BLaER1 treated with 17β-estradiol and CSF1 and Interleukin-3, amounts not matched to agents 10 nM and 100 nM (cell line): ENCODE measurements at regions not wholly inside any gene's neighbourhood (a gene's known extent, or its start where the extent isn't known, plus 50 kb on each side); places are given as distances from the start of the nearest gene placed in this dataset.

Experiments used
- H3K27ac ChIP-seq, 11 experiments: shearing (Covaris generic); formaldehyde crosslinking; 2 replicates each; pipeline ENCODE4 v1.8.1; 2022
- H3K27me3 ChIP-seq, 11 experiments: shearing (Covaris generic); formaldehyde crosslinking; 2 replicates each; pipeline ENCODE4 v1.8.1; 2022
- H3K36me3 ChIP-seq, 11 experiments: shearing (Covaris generic); formaldehyde crosslinking; 2 replicates each; pipeline ENCODE4 v1.8.1; 2022
- H3K4me1 ChIP-seq, 10 experiments: shearing (Covaris generic); formaldehyde crosslinking; 2 replicates each; pipeline ENCODE4 v1.8.1; 2022
- H3K4me2 ChIP-seq, 11 experiments: shearing (Covaris generic); formaldehyde crosslinking; 2 replicates each; pipeline ENCODE4 v1.8.1; 2022
- H3K4me3 ChIP-seq, 10 experiments: shearing (Covaris generic); formaldehyde crosslinking; 2 replicates each; pipeline ENCODE4 v1.8.1; 2022
- H3K9ac ChIP-seq, 11 experiments: shearing (Covaris generic); formaldehyde crosslinking; 2 replicates each; pipeline ENCODE4 v1.8.1; 2022
- H3K9me3 ChIP-seq, 11 experiments: shearing (Covaris generic); formaldehyde crosslinking; replicated peaks in 1 of 11; 2 replicates each; pipeline ENCODE4 v1.8.1; 2022
- H4K20me1 ChIP-seq, 11 experiments: shearing (Covaris generic); formaldehyde crosslinking; 2 replicates each; pipeline ENCODE4 v1.8.1; 2022
- Cebpa-rat ChIP-seq, 11 experiments: shearing (Covaris generic); IDR thresholded peaks; 2 replicates each; pipeline ENCODE4 v1.8.1; 2022

- Histone ChIP-seq H3K4me3 (no peak overlapping the region), H3K4me1 (peaks cover 0 to 7% (median 0%) of the 10 kb centered on the region in 10 experiments; a peak in 1 of 20 replicates), H3K27ac (no peak overlapping the region), H3K27me3 (no peaks in the 10 kb centered on the region), H3K9ac (no peak overlapping the region), H4K20me1 (no peaks in the 10 kb centered on the region), H3K4me2 (no peak overlapping the region), H3K9me3 (peaks cover 0 to 16% (median 0%) of the 10 kb centered on the region in 11 experiments; a peak in 2 of 22 replicates), H3K36me3 (no peaks in the 10 kb centered on the region)
- TF ChIP-seq Cebpa-rat (IDR thresholded peaks at IDR 0.05): no peak
Measured at GRCh38 chr6:14751645-14752175, 494.2 kb upstream of the JARID2 start.

- H3K9ac ChIP-seq: no peak overlapping the region
- H3K27me3 ChIP-seq: no peaks in the 10 kb centered on the region
- H3K27ac ChIP-seq: no peak overlapping the region
- H3K9me3 ChIP-seq: peaks cover 0 to 9% (median 0%) of the 10 kb centered on the region in 11 experiments; a peak in 1 of 22 replicates
- no peaks in the 10 kb centered on the region for H3K36me3 ChIP-seq
- no peak overlapping the region for H3K4me3 ChIP-seq
- H3K4me1 ChIP-seq: peaks cover 0 to 34% (median 0%) of the 10 kb centered on the region in 10 experiments; a peak in 6 of 20 replicates
- H4K20me1 ChIP-seq: no peaks in the 10 kb centered on the region
- no peak overlapping the region for H3K4me2 ChIP-seq
- TF ChIP-seq Cebpa-rat (IDR thresholded peaks at IDR 0.05): no peak
Measured at GRCh38 chr6:14754751-14755513, 490.9 kb upstream of the JARID2 start.

- Histone ChIP-seq H3K27me3 (no peaks in the 10 kb centered on the region), H3K4me3 (no peak overlapping the region), H3K36me3 (no peaks in the 10 kb centered on the region), H3K9ac (no peak overlapping the region), H3K4me1 (peaks cover 0 to 34% (median 0%) of the 10 kb centered on the region in 10 experiments; a peak in 6 of 20 replicates), H4K20me1 (no peaks in the 10 kb centered on the region), H3K27ac (no peak overlapping the region; a peak in 1 of 22 replicates), H3K4me2 (peak overlapping the region in 2 of 11 experiments; percentile 9 to 13; a peak in 2 of 22 replicates), H3K9me3 (peaks cover 0 to 6% (median 0%) of the 10 kb centered on the region in 11 experiments; a peak in 1 of 22 replicates)
- TF ChIP-seq Cebpa-rat (IDR thresholded peaks at IDR 0.05): no peak
Measured at GRCh38 chr6:14756340-14756739, 489.5 kb upstream of the JARID2 start.

- no peak overlapping the region for H3K4me3 ChIP-seq
- peaks cover 0 to 34% (median 0%) of the 10 kb centered on the region in 10 experiments; a peak in 6 of 20 replicates for H3K4me1 ChIP-seq
- H3K27me3 ChIP-seq: no peaks in the 10 kb centered on the region
- H4K20me1 ChIP-seq: no peaks in the 10 kb centered on the region
- H3K9me3 ChIP-seq: peaks cover 0 to 6% (median 0%) of the 10 kb centered on the region in 11 experiments; a peak in 1 of 22 replicates
- H3K9ac ChIP-seq: no peak overlapping the region
- H3K4me2 ChIP-seq: peak overlapping the region in 3 of 11 experiments; percentile 43 to 71 (median 61); a peak in 5 of 22 replicates
- no peak overlapping the region for H3K27ac ChIP-seq
- TF ChIP-seq Cebpa-rat (IDR thresholded peaks at IDR 0.05): no peak
- H3K36me3 ChIP-seq: no peaks in the 10 kb centered on the region
Measured at GRCh38 chr6:14757014-14757413, 488.9 kb upstream of the JARID2 start.

GRCh38 chr6:14757418-14757817 lies 488.5 kb upstream of the JARID2 start:
- TF ChIP-seq Cebpa-rat (IDR thresholded peaks at IDR 0.05): no peak
- Histone ChIP-seq H3K36me3 (no peaks in the 10 kb centered on the region), H3K4me3 (no peak overlapping the region), H3K27me3 (no peaks in the 10 kb centered on the region), H3K9me3 (peaks cover 0 to 6% (median 0%) of the 10 kb centered on the region in 11 experiments; a peak in 1 of 22 replicates), H3K4me2 (peak overlapping the region in 3 of 11 experiments; percentile 43 to 71 (median 61); a peak in 5 of 22 replicates), H3K4me1 (peaks cover 0 to 34% (median 0%) of the 10 kb centered on the region in 10 experiments; a peak in 6 of 20 replicates), H4K20me1 (no peaks in the 10 kb centered on the region), H3K27ac (no peak overlapping the region), H3K9ac (no peak overlapping the region)

- peaks cover 0 to 6% (median 0%) of the 10 kb centered on the region in 11 experiments; a peak in 1 of 22 replicates for H3K9me3 ChIP-seq
- no peak for TF ChIP-seq Cebpa-rat (IDR thresholded peaks at IDR 0.05)
- H4K20me1 ChIP-seq: no peaks in the 10 kb centered on the region
- peaks cover 0 to 34% (median 0%) of the 10 kb centered on the region in 10 experiments; a peak in 6 of 20 replicates for H3K4me1 ChIP-seq
- no peaks in the 10 kb centered on the region for H3K27me3 ChIP-seq
- H3K27ac ChIP-seq: no peak overlapping the region
- no peak overlapping the region for H3K4me3 ChIP-seq
- peak overlapping the region in 2 of 11 experiments; percentile 61 to 71; a peak in 4 of 22 replicates for H3K4me2 ChIP-seq
- H3K9ac ChIP-seq: no peak overlapping the region
- no peaks in the 10 kb centered on the region for H3K36me3 ChIP-seq
Measured at GRCh38 chr6:14758421-14759081, 487.3 kb upstream of the JARID2 start.

- H3K4me1 ChIP-seq: peaks cover 0 to 36% (median under 1%) of the 10 kb centered on the region in 10 experiments; a peak in 7 of 20 replicates
- no peaks in the 10 kb centered on the region for H3K36me3 ChIP-seq
- H3K27ac ChIP-seq: no peak overlapping the region
Measured at GRCh38 chr6:14759976-14760672, 485.7 kb upstream of the JARID2 start.

GRCh38 chr6:14762077-14762476 lies 483.8 kb upstream of the JARID2 start:
- H3K27me3 ChIP-seq: no peaks in the 10 kb centered on the region
- no peak overlapping the region for H3K4me2 ChIP-seq
- no peaks in the 10 kb centered on the region for H3K9me3 ChIP-seq
- no peaks in the 10 kb centered on the region for H4K20me1 ChIP-seq
- H3K36me3 ChIP-seq: no peaks in the 10 kb centered on the region
- H3K27ac ChIP-seq: no peak overlapping the region
- no peak overlapping the region for H3K9ac ChIP-seq
- H3K4me1 ChIP-seq: peaks cover 0 to 40% (median 11%) of the 10 kb centered on the region in 10 experiments; a peak in 11 of 20 replicates
- H3K4me3 ChIP-seq: no peak overlapping the region
- no peak for TF ChIP-seq Cebpa-rat (IDR thresholded peaks at IDR 0.05)

More at GRCh38 chr6:14759976-14760672, 485.7 kb upstream of the JARID2 start:
- Histone ChIP-seq H3K27me3 (no peaks in the 10 kb centered on the region), H3K4me2 (no peak overlapping the region), H4K20me1 (no peaks in the 10 kb centered on the region), H3K9me3 (peaks cover 0 to 6% (median 0%) of the 10 kb centered on the region in 11 experiments; a peak in 1 of 22 replicates), H3K9ac (no peak overlapping the region), H3K4me3 (no peak overlapping the region)
- TF ChIP-seq Cebpa-rat (IDR thresholded peaks at IDR 0.05): no peak
